HCT116 (cell line): ENCODE measurements at regions not wholly inside any gene's neighbourhood (a gene's known extent, or its start where the extent isn't known, plus 50 kb on each side); places are given as distances from the start of the nearest gene placed in this dataset.

Source experiments
- ATAC-seq: fragments of 200-7000 bp; cut with Tn5 transposase; 2 replicates; pipeline ENCODE4 v1.9.1; 2020; ENCODE audit warnings: mild to moderate bottlenecking, moderate library complexity
- BruUV-seq: library from RNA; stranded (reverse); fragments of 400-500 nt; replicated peaks from 2 replicates; lab custom pipeline; 2021; lab: Mats Ljungman, UMichigan
- CTCF ChIA-PET: fragments of 300-600 bp; sonication (Branson Sonifier 250); formaldehyde crosslinking; loops from one replicate; lab custom pipeline; 2021; ENCODE audit warnings: antibody characterized with exemption; lab: Charles Lee
- POLR2A ChIA-PET: fragments of 300-600, 350-600 bp; sonication (Branson Sonifier 250); formaldehyde crosslinking; loops from one replicate; lab custom pipeline; 2021; ENCODE audit warnings: antibody characterized with exemption; lab: Charles Lee
- RAD21 ChIA-PET, 2 experiments: fragments of 300-600 bp; sonication (Branson Sonifier 250); formaldehyde crosslinking; loops; one replicate each; lab custom pipeline; 2023; ENCODE audit warnings: low total read pairs in 2 of 2; ENCODE audit not compliant: uncharacterized antibody in 2 of 2, unreplicated experiment in 2 of 2, low non-redundant PET in 1 of 2; lab: Charles Lee
- DNase-seq: peaks from one replicate; pipeline ENCODE4 v3.0.0-alpha.2; 2010; ENCODE audit warnings: low read depth, low spot score
- H2AFZ ChIP-seq: fragments of 200-600 bp; shearing (Covaris generic), sonication (generic); 2 replicates; pipeline ENCODE4 v1.6.1; 2017; ENCODE audit warnings: low read depth, mixed run types, mixed read lengths, antibody characterized with exemption, low read length; ENCODE audit not compliant: poor library complexity, severe bottlenecking
- H3K27ac ChIP-seq: 2 replicates; pipeline ENCODE4 v1.5.1; 2012; ENCODE audit warnings: low read depth, low read length
- H3K27me3 ChIP-seq: fragments of 200-600 bp; sonication (generic); 2 replicates; pipeline ENCODE4 v1.6.1; 2016; ENCODE audit warnings: mixed run types, low read length, mixed read lengths; ENCODE audit not compliant: insufficient read depth
- H3K36me3 ChIP-seq, 2 experiments: fragments of 200-500 bp in 1 of 2; fragments of 200-600 bp in 1 of 2; sonication (Bioruptor generic) in 1 of 2; sonication (generic) in 1 of 2; 2 replicates each; pipeline versions ENCODE4 v1.5.1 to v1.6.1; 2014 to 2016; ENCODE audit warnings: low read length in 2 of 2, inconsistent platforms in 1 of 2, mixed read lengths in 1 of 2, mixed run types in 1 of 2; ENCODE audit not compliant: insufficient read depth in 2 of 2, control insufficient read depth in 1 of 2
- H3K4me1 ChIP-seq, 2 experiments: fragments of 200-600 bp in 1 of 2; sonication (generic) in 1 of 2; 2 replicates each; pipeline versions ENCODE4 v1.5.1 to v1.6.1; 2012 to 2017; ENCODE audit warnings: low read length in 2 of 2, inconsistent platforms in 1 of 2, mild to moderate bottlenecking in 1 of 2, mixed read lengths in 1 of 2, mixed run types in 1 of 2, moderate library complexity in 1 of 2; ENCODE audit not compliant: insufficient read depth in 2 of 2, control insufficient read depth in 1 of 2
- H3K4me2 ChIP-seq: fragments of 200-600 bp; sonication (generic); 2 replicates; pipeline ENCODE4 v1.6.1; 2017; ENCODE audit warnings: mixed run types, low read length, mixed read lengths
- H3K4me3 ChIP-seq, 2 experiments: fragments of 200-600 bp in 1 of 2; sonication (generic) in 1 of 2; replicated peaks in 1 of 2; 2 replicates each; pipeline ENCODE4 v1.5.1; 2011 to 2016; ENCODE audit warnings: low read length in 2 of 2, control low read depth in 1 of 2, low read depth in 1 of 2, mild to moderate bottlenecking in 1 of 2, mixed read lengths in 1 of 2, mixed run types in 1 of 2
- H3K79me2 ChIP-seq: fragments of 200-600 bp; sonication (generic); 2 replicates; pipeline ENCODE4 v1.6.1; 2017; ENCODE audit warnings: mild to moderate bottlenecking, mixed run types, low read length, moderate library complexity, mixed read lengths; ENCODE audit not compliant: insufficient read depth
- H3K9ac ChIP-seq: fragments of 200-600 bp; sonication (generic); 2 replicates; pipeline ENCODE4 v1.6.1; 2016; ENCODE audit warnings: low read length, mixed read lengths
- H3K9me2 ChIP-seq: fragments of 200-600 bp; sonication (generic), shearing (Covaris generic); 2 replicates; pipeline ENCODE4 v1.6.1; 2017; ENCODE audit warnings: mixed run types, mild to moderate bottlenecking, moderate library complexity; ENCODE audit not compliant: insufficient read depth
- H3K9me3 ChIP-seq, 2 experiments: fragments of 200-500 bp in 1 of 2; fragments of 200-600 bp in 1 of 2; sonication (Bioruptor generic) in 1 of 2; sonication (generic) in 1 of 2; 2 replicates each; pipeline ENCODE4 v1.6.1; 2014 to 2017; ENCODE audit warnings: low read length in 2 of 2, mixed read lengths in 2 of 2, inconsistent platforms in 1 of 2, low read depth in 1 of 2, mild to moderate bottlenecking in 1 of 2, mixed run types in 1 of 2, moderate library complexity in 1 of 2; ENCODE audit not compliant: control insufficient read depth in 1 of 2, insufficient read depth in 1 of 2
- H4K20me1 ChIP-seq: fragments of 200-600 bp; sonication (generic), shearing (Covaris generic); 2 replicates; pipeline ENCODE4 v1.6.1; 2017; ENCODE audit warnings: mixed run types, mild to moderate bottlenecking, moderate library complexity; ENCODE audit not compliant: insufficient read depth
- CBX3 ChIP-seq: IDR thresholded peaks from 2 replicates; pipeline ENCODE4 v1.6.1; 2012; ENCODE audit warnings: low read depth
- EGR1 ChIP-seq: IDR thresholded peaks from 2 replicates; pipeline ENCODE4 v1.6.1; 2012; ENCODE audit warnings: low read depth
- EZH2phosphoT487 ChIP-seq: fragments of 200-600 bp; IDR thresholded peaks from 2 replicates; pipeline ENCODE4 v1.6.1; 2018; ENCODE audit warnings: antibody characterized with exemption, borderline replicate concordance
- FOSL1 ChIP-seq: IDR thresholded peaks from 2 replicates; pipeline ENCODE4 v1.6.1; 2012; ENCODE audit warnings: low read depth
- JUND ChIP-seq: IDR thresholded peaks from 2 replicates; pipeline ENCODE4 v1.6.1; 2012
- RAD21 ChIP-seq: IDR thresholded peaks from 2 replicates; pipeline ENCODE4 v1.6.1; 2012; ENCODE audit warnings: low read depth, mild to moderate bottlenecking
- SIN3A ChIP-seq: IDR thresholded peaks from 2 replicates; pipeline ENCODE4 v1.6.1; 2012; ENCODE audit warnings: low read depth
- SP1 ChIP-seq: IDR thresholded peaks from 2 replicates; pipeline ENCODE4 v1.6.1; 2012; ENCODE audit warnings: low read depth
- SRF ChIP-seq: IDR thresholded peaks from 2 replicates; pipeline ENCODE4 v1.6.1; 2012; ENCODE audit warnings: low read depth
- ZFX ChIP-seq: fragments of 450-650 bp; IDR thresholded peaks from 2 replicates; pipeline ENCODE4 v1.6.1; 2017
- ZNF274 ChIP-seq: fragments of 200-500 bp; sonication (Bioruptor generic); IDR thresholded peaks from 2 replicates; pipeline ENCODE4 v1.6.1; 2014; ENCODE audit warnings: mild to moderate bottlenecking, low read depth, low read length, inconsistent platforms
- intact Hi-C: fragments of 100-400 bp; cut with micrococcal nuclease; formaldehyde crosslinking; loops from 2 replicates; pipeline ENCODE4 v1.10.0; 2022
- TF ChIP-seq, protein P1 (sequence below): IDR thresholded peaks from 2 replicates; pipeline ENCODE4 v1.6.1; 2011; ENCODE audit warnings: mild to moderate bottlenecking, low read length, moderate library complexity; ENCODE audit not compliant: insufficient replicate concordance; ENCODE audit errors: extremely low read depth
- TF ChIP-seq, protein P2 (sequence below): IDR thresholded peaks from 2 replicates; pipeline ENCODE4 v1.6.1; 2012
- TF ChIP-seq, protein P3 (sequence below): IDR thresholded peaks from 2 replicates; pipeline ENCODE4 v1.6.1; 2012; ENCODE audit warnings: low read depth
- TF ChIP-seq, protein P4 (sequence below): IDR thresholded peaks from 2 replicates; pipeline ENCODE4 v1.6.1; 2012

DNA sequence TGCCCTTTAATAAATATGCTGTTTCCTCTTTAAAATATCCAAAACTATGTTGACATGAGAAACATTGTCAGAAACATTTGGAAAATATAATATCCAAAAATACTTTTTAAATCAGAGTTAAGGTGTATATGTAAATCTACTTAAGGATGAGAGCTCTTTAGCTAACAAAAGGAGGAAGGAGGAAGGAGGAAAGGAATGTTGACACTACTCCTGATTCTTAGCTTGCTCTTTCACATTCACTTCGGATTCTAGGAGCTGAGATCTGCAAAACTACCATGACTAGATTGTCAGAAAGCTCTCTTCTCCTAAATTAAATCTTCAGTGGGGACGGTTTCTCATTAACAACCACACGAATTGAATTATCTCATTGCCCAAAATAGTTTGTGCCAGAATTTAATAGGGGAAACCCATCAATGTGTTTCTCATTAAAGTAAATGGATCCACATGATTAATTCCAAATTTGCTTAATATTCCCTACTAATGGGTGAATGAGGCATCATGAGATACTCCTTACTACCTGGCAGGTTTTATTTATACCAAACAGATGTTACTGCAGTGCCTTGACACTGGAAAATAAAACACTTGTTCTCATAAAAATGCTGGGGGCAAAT is 509.1 kb downstream of the MBD2 start:
- Histone ChIP-seq H3K36me3 (no peaks in the 10 kb centered on the region), H3K4me2 (no peak overlapping the region), H3K27ac (no peak overlapping the region), H3K9me2 (no peaks in the 10 kb centered on the region), H3K4me3 (no peak overlapping the region), H3K27me3 (no peaks in the 10 kb centered on the region), H3K4me1 (no peaks in the 10 kb centered on the region), H2AFZ (no peak overlapping the region), H3K9me3 (no peaks in the 10 kb centered on the region; a peak in 1 of 4 replicates), H4K20me1 (no peaks in the 10 kb centered on the region), H3K79me2 (no peaks in the 10 kb centered on the region), H3K9ac (no peak overlapping the region)
- intact Hi-C loops, result no loop called here
- no peak for ATAC-seq
- DNase-seq, result no peak
- CTCF ChIA-PET, result no interaction called here
- RAD21 ChIA-PET, result no interaction called here
- no TSS peak for BruUV-seq
- TF ChIP-seq, protein P1, sequence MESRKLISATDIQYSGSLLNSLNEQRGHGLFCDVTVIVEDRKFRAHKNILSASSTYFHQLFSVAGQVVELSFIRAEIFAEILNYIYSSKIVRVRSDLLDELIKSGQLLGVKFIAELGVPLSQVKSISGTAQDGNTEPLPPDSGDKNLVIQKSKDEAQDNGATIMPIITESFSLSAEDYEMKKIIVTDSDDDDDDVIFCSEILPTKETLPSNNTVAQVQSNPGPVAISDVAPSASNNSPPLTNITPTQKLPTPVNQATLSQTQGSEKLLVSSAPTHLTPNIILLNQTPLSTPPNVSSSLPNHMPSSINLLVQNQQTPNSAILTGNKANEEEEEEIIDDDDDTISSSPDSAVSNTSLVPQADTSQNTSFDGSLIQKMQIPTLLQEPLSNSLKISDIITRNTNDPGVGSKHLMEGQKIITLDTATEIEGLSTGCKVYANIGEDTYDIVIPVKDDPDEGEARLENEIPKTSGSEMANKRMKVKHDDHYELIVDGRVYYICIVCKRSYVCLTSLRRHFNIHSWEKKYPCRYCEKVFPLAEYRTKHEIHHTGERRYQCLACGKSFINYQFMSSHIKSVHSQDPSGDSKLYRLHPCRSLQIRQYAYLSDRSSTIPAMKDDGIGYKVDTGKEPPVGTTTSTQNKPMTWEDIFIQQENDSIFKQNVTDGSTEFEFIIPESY, result no peak
- TF ChIP-seq CBX3 (no peak), RAD21 (no peak), SRF (no peak), SIN3A (no peak), ZNF274 (no peak), EGR1 (no peak), ZFX (no peak), JUND (no peak), SP1 (no peak), FOSL1 (no peak), EZH2phosphoT487 (no peak)
- TF ChIP-seq, protein P2, sequence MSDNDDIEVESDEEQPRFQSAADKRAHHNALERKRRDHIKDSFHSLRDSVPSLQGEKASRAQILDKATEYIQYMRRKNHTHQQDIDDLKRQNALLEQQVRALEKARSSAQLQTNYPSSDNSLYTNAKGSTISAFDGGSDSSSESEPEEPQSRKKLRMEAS, result no peak
- TF ChIP-seq, protein P3, sequence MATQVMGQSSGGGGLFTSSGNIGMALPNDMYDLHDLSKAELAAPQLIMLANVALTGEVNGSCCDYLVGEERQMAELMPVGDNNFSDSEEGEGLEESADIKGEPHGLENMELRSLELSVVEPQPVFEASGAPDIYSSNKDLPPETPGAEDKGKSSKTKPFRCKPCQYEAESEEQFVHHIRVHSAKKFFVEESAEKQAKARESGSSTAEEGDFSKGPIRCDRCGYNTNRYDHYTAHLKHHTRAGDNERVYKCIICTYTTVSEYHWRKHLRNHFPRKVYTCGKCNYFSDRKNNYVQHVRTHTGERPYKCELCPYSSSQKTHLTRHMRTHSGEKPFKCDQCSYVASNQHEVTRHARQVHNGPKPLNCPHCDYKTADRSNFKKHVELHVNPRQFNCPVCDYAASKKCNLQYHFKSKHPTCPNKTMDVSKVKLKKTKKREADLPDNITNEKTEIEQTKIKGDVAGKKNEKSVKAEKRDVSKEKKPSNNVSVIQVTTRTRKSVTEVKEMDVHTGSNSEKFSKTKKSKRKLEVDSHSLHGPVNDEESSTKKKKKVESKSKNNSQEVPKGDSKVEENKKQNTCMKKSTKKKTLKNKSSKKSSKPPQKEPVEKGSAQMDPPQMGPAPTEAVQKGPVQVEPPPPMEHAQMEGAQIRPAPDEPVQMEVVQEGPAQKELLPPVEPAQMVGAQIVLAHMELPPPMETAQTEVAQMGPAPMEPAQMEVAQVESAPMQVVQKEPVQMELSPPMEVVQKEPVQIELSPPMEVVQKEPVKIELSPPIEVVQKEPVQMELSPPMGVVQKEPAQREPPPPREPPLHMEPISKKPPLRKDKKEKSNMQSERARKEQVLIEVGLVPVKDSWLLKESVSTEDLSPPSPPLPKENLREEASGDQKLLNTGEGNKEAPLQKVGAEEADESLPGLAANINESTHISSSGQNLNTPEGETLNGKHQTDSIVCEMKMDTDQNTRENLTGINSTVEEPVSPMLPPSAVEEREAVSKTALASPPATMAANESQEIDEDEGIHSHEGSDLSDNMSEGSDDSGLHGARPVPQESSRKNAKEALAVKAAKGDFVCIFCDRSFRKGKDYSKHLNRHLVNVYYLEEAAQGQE, result no peak
- TF ChIP-seq, protein P4, sequence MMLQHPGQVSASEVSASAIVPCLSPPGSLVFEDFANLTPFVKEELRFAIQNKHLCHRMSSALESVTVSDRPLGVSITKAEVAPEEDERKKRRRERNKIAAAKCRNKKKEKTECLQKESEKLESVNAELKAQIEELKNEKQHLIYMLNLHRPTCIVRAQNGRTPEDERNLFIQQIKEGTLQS, result no peak
- POLR2A ChIA-PET, result no interaction called here
